Endodermal cell (in vitro differentiated cells): ENCODE measurements at regions not wholly inside any gene's neighbourhood (a gene's known extent, or its start where the extent isn't known, plus 50 kb on each side); places are given as distances from the start of the nearest gene placed in this dataset.

ENCODE experiments used
- DNase-seq: peaks from one replicate; pipeline ENCODE4 v3.0.0-alpha.2; 2017
- H3K27ac ChIP-seq: 2 replicates; pipeline ENCODE4 v1.5.1; 2013; ENCODE audit warnings: mild to moderate bottlenecking, low read depth, low read length, moderate library complexity
- H3K27me3 ChIP-seq: 2 replicates; pipeline ENCODE4 v1.6.1; 2013; ENCODE audit warnings: mild to moderate bottlenecking, low read length, moderate library complexity; ENCODE audit not compliant: insufficient read depth, control insufficient read depth, poor library complexity, severe bottlenecking
- H3K36me3 ChIP-seq: 2 replicates; pipeline ENCODE4 v1.7.0; 2013; ENCODE audit warnings: mild to moderate bottlenecking, low read length, moderate library complexity; ENCODE audit not compliant: control insufficient read depth, insufficient read depth
- H3K4me1 ChIP-seq: one replicate; pipeline ENCODE4 v1.7.0; 2013; ENCODE audit warnings: low read length; ENCODE audit not compliant: control insufficient read depth, insufficient read depth
- H3K4me3 ChIP-seq: 2 replicates; pipeline ENCODE4 v1.5.1; 2013; ENCODE audit warnings: mild to moderate bottlenecking, low read length, moderate library complexity
- H3K9ac ChIP-seq: 2 replicates; pipeline ENCODE4 v1.6.1; 2013; ENCODE audit warnings: mild to moderate bottlenecking, low read length, moderate library complexity; ENCODE audit not compliant: poor library complexity, severe bottlenecking; ENCODE audit errors: extremely low read depth
- H3K9me3 ChIP-seq: 2 replicates; pipeline ENCODE4 v1.6.1; 2013; ENCODE audit warnings: mild to moderate bottlenecking, low read length, moderate library complexity; ENCODE audit not compliant: control insufficient read depth
- H3K27ac Mint-ChIP-seq: 2 replicates; pipeline ENCODE4 v1.8.0; 2020; ENCODE audit warnings: mixed read lengths
- H3K27me3 Mint-ChIP-seq: 2 replicates; pipeline ENCODE4 v1.8.0; 2021; ENCODE audit warnings: mild to moderate bottlenecking, mixed read lengths; ENCODE audit not compliant: insufficient read depth
- H3K36me3 Mint-ChIP-seq: 2 replicates; pipeline ENCODE4 v1.8.0; 2020; ENCODE audit warnings: low read depth, mixed read lengths
- H3K4me1 Mint-ChIP-seq: 2 replicates; pipeline ENCODE4 v1.8.0; 2020; ENCODE audit warnings: mixed read lengths
- H3K4me3 Mint-ChIP-seq: 2 replicates; pipeline ENCODE4 v1.8.0; 2020; ENCODE audit warnings: mild to moderate bottlenecking, moderate library complexity, mixed read lengths
- H3K9me3 Mint-ChIP-seq: 2 replicates; pipeline ENCODE4 v1.8.0; 2020; ENCODE audit warnings: mild to moderate bottlenecking, mixed read lengths
- WGBS, 2 experiments: methylation state at CpG; one replicate each; pipeline versions ENCODE4 v1.1.5 to v1.1.7; 2013; ENCODE audit warnings: missing lambda C conversion rate in 2 of 2, mixed read lengths in 1 of 2; ENCODE audit not compliant: insufficient coverage in 1 of 2, insufficient read length in 1 of 2; 5-methylcytosine and 5-hydroxymethylcytosine counted together
- TF ChIP-seq, protein P1 (sequence below): fragments of 200-600 bp; sonication (generic); conservative IDR thresholded peaks from 2 replicates; pipeline ENCODE4 v1.5.0; 2021; ENCODE audit warnings: antibody characterized with exemption, mild to moderate bottlenecking

DNA sequence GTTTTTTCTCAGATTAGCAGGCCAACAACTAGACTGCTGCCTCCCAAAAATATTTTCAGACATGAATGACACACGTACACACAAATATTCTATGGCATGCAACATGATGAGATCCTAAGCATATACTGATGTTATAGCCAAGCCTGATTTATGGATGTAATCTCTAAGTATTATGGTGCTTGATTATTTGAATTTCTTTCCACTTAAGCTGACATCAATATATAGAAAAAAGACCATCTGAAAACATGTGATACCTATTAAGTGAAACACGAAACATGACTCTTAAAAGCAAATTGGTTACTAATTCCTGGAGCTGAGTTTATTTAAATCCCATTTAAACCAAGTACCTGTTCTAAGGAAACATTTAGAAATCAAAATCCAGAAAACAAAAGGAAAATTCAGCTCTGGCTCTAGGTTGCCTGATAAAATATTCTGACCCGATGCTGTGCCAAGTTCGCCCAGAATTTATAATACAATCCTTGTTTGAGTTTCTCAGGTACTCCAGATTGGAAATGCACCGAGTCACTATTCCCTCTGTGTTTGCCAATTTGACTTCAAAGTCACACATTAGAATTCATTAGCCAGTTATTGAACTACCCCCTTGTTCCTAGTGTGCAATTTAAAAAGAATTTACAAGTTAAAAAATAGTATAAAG, 548.6 kb downstream of the CSNK1G3 start:
- Mint-ChIP-seq H3K27ac (no peak overlapping the region), H3K36me3 (no peaks in the 10 kb centered on the region), H3K4me3 (no peak overlapping the region), H3K27me3 (no peaks in the 10 kb centered on the region), H3K4me1 (peaks cover 6% of the 10 kb centered on the region), H3K9me3 (peaks cover 5% of the 10 kb centered on the region)
- H3K4me3 ChIP-seq: no peak overlapping the region
- TF ChIP-seq, protein P1, sequence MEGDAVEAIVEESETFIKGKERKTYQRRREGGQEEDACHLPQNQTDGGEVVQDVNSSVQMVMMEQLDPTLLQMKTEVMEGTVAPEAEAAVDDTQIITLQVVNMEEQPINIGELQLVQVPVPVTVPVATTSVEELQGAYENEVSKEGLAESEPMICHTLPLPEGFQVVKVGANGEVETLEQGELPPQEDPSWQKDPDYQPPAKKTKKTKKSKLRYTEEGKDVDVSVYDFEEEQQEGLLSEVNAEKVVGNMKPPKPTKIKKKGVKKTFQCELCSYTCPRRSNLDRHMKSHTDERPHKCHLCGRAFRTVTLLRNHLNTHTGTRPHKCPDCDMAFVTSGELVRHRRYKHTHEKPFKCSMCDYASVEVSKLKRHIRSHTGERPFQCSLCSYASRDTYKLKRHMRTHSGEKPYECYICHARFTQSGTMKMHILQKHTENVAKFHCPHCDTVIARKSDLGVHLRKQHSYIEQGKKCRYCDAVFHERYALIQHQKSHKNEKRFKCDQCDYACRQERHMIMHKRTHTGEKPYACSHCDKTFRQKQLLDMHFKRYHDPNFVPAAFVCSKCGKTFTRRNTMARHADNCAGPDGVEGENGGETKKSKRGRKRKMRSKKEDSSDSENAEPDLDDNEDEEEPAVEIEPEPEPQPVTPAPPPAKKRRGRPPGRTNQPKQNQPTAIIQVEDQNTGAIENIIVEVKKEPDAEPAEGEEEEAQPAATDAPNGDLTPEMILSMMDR: no peak
- no peak for DNase-seq
- H3K36me3 ChIP-seq: no peaks in the 10 kb centered on the region
- peaks cover 12% of the 10 kb centered on the region for H3K9me3 ChIP-seq
- H3K27ac ChIP-seq: no peak overlapping the region
- no peaks in the 10 kb centered on the region for H3K27me3 ChIP-seq
- no peak overlapping the region for H3K9ac ChIP-seq
- peaks cover 2% of the 10 kb centered on the region for H3K4me1 ChIP-seq
- WGBS, 2 experiments: 72 to 98% methylated on average over 4 to 5 of the region's 5 CpGs

DNA sequence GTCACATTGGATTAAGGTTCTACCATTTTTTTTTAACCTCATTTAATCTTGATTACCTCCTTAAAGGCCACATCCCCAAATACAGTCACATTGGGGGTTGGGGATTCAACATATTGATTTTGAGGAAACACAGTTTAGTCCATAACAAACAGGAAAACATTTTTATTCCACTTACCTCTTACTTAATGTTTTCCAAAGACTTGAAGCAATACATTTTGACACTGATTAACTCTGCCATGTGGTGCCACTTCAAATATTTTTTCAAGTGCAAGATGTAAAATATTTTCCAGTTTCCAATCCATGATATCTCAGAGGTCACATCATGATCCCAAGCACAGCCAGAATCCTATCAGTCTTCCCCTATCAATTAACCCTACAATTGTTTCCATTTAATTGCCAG, 548.0 kb downstream of the CSNK1G3 start:
- TF ChIP-seq, protein P1: no peak

DNA sequence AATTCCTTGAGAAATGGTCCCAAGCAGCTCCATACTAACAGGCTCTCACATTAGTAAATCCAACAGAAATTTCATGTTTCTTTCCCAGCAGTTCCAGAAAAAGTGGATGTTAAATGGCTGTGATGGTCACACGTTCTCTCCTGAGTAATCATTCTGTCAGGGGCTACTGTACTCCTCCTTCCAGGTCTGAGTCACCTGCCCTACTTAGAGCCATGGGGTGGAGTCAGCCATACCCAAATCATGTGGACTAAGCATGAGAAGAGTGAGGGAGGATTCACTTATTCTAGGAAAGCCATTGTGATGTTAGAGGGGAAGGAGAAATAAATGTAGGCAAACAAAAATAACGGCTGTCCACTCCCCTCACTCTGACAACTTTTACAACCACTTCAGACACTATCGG, 547.2 kb downstream of the CSNK1G3 start:
- H3K4me1 ChIP-seq: peaks cover 2% of the 10 kb centered on the region
- H3K9me3 ChIP-seq: peaks cover 12% of the 10 kb centered on the region
- H3K27ac ChIP-seq: no peak overlapping the region
- no peak overlapping the region for H3K4me3 ChIP-seq
- no peaks in the 10 kb centered on the region for H3K36me3 Mint-ChIP-seq
- no peak overlapping the region for H3K4me3 Mint-ChIP-seq
- H3K27me3 ChIP-seq: no peaks in the 10 kb centered on the region
- no peaks in the 10 kb centered on the region for H3K27me3 Mint-ChIP-seq
- H3K9ac ChIP-seq: no peak overlapping the region
- TF ChIP-seq, protein P1: no peak
- 89 to 100% methylated on average over 2 to 3 of the region's 3 CpGs for WGBS, 2 experiments
- peaks cover 4% of the 10 kb centered on the region for H3K9me3 Mint-ChIP-seq
- H3K4me1 Mint-ChIP-seq: peaks cover 6% of the 10 kb centered on the region
- H3K27ac Mint-ChIP-seq: no peak overlapping the region
- no peaks in the 10 kb centered on the region for H3K36me3 ChIP-seq
- DNase-seq: no peak

More for the DNA sequence above, 548.0 kb downstream of the CSNK1G3 start:
- Histone ChIP-seq H3K4me3 (no peak overlapping the region), H3K4me1 (peaks cover 2% of the 10 kb centered on the region), H3K27me3 (no peaks in the 10 kb centered on the region), H3K36me3 (no peaks in the 10 kb centered on the region), H3K9me3 (peaks cover 12% of the 10 kb centered on the region), H3K9ac (no peak overlapping the region), H3K27ac (no peak overlapping the region)
- DNase-seq: no peak
- H3K4me3 Mint-ChIP-seq: no peak overlapping the region
- peaks cover 5% of the 10 kb centered on the region for H3K9me3 Mint-ChIP-seq
- no peaks in the 10 kb centered on the region for H3K27me3 Mint-ChIP-seq
- H3K36me3 Mint-ChIP-seq: no peaks in the 10 kb centered on the region
- H3K4me1 Mint-ChIP-seq: peaks cover 6% of the 10 kb centered on the region
- H3K27ac Mint-ChIP-seq: no peak overlapping the region
